Skeletal muscle tissue (tissue), 3 donors: ENCODE measurements at regions not wholly inside any gene's neighbourhood (a gene's known extent, or its start where the extent isn't known, plus 50 kb on each side); places are given as distances from the start of the nearest gene placed in this dataset.
"Not testable (repeated sequence)": the region's sequence is repeated elsewhere in the genome, so short reads cannot be mapped to it uniquely, and the experiment has no call there.

Source experiments
- H3K27ac ChIP-seq: one replicate; pipeline ENCODE4 v1.7.0; 2013; ENCODE audit warnings: mild to moderate bottlenecking, low read depth, low read length, inconsistent platforms
- H3K27me3 ChIP-seq, 3 donors: one replicate each; pipeline ENCODE4 v1.7.0; 2013; ENCODE audit warnings: low read length in 3 of 3; ENCODE audit not compliant: control insufficient read depth in 3 of 3, insufficient read depth in 3 of 3
- H3K36me3 ChIP-seq, 3 donors: one replicate each; pipeline ENCODE4 v1.7.0; 2013; ENCODE audit warnings: low read length in 3 of 3; ENCODE audit not compliant: control insufficient read depth in 3 of 3, insufficient read depth in 3 of 3
- H3K4me1 ChIP-seq, 3 donors: one replicate each; pipeline ENCODE4 v1.7.0; 2013; ENCODE audit warnings: low read length in 3 of 3, mild to moderate bottlenecking in 3 of 3; ENCODE audit not compliant: control insufficient read depth in 3 of 3, insufficient read depth in 3 of 3
- H3K4me3 ChIP-seq, 3 donors: one replicate each; pipeline ENCODE4 v1.7.0; 2013; ENCODE audit warnings: low read length in 3 of 3
- H3K9ac ChIP-seq, 3 donors: one replicate each; pipeline ENCODE4 v1.7.0; 2013; ENCODE audit warnings: low read length in 3 of 3, mild to moderate bottlenecking in 3 of 3, moderate library complexity in 2 of 3, low read depth in 1 of 3
- H3K9me3 ChIP-seq, 3 donors: one replicate each; pipeline ENCODE4 v1.7.0; 2013; ENCODE audit warnings: low read length in 3 of 3; ENCODE audit not compliant: control insufficient read depth in 3 of 3
- donor health status: Osteomylitis.

- Histone ChIP-seq H3K4me1 (no peaks in the 10 kb centered on the region), H3K4me3 (peak overlapping the region in 1 of 3 donors; percentile 7), H3K9ac (no peak overlapping the region), H3K27ac (no peak overlapping the region), H3K9me3 (no peaks in the 10 kb centered on the region), H3K36me3 (no peaks in the 10 kb centered on the region), H3K27me3 (no peaks in the 10 kb centered on the region)
These were observed 358.9 kb upstream of the SASH1 start for GRCh38 chr6:147983581-147984366.

GRCh38 chr6:147986846-147987245 is 355.8 kb upstream of the SASH1 start:
- no peak overlapping the region for H3K27ac ChIP-seq
- no peak overlapping the region for H3K9ac ChIP-seq
- no peaks in the 10 kb centered on the region for H3K9me3 ChIP-seq
- no peaks in the 10 kb centered on the region for H3K4me1 ChIP-seq
- H3K27me3 ChIP-seq = no peaks in the 10 kb centered on the region
- H3K36me3 ChIP-seq = no peaks in the 10 kb centered on the region
- no peak overlapping the region for H3K4me3 ChIP-seq

GRCh38 chr6:147990159-147990558 is 352.5 kb upstream of the SASH1 start:
- no peaks in the 10 kb centered on the region for H3K9me3 ChIP-seq
- H3K36me3 ChIP-seq = no peaks in the 10 kb centered on the region
- no peaks in the 10 kb centered on the region for H3K4me1 ChIP-seq

GRCh38 chr6:147991961-147992360 is 350.7 kb upstream of the SASH1 start:
- Histone ChIP-seq H3K9me3 (no peaks in the 10 kb centered on the region), H3K4me1 (no peaks in the 10 kb centered on the region), H3K36me3 (no peaks in the 10 kb centered on the region), H3K9ac (no peak overlapping the region), H3K27ac (no peak overlapping the region), H3K27me3 (no peaks in the 10 kb centered on the region), H3K4me3 (no peak overlapping the region)

More at GRCh38 chr6:147990159-147990558, 352.5 kb upstream of the SASH1 start:
- no peak overlapping the region for H3K27ac ChIP-seq
- H3K9ac ChIP-seq = no peak overlapping the region
- H3K4me3 ChIP-seq = no peak overlapping the region
- no peaks in the 10 kb centered on the region for H3K27me3 ChIP-seq

GRCh38 chr6:147999001-147999540 is 343.6 kb upstream of the SASH1 start:
- Histone ChIP-seq H3K36me3 (no peaks in the 10 kb centered on the region), H3K27ac (no peak overlapping the region), H3K27me3 (no peaks in the 10 kb centered on the region), H3K9ac (no peak overlapping the region), H3K9me3 (no peaks in the 10 kb centered on the region), H3K4me1 (no peaks in the 10 kb centered on the region), H3K4me3 (no peak overlapping the region)

- H3K9ac ChIP-seq = no peak overlapping the region
These were observed 340.6 kb upstream of the SASH1 start for GRCh38 chr6:148001844-148002642.

GRCh38 chr6:148004651-148005050 is 338.0 kb upstream of the SASH1 start:
- Histone ChIP-seq H3K27me3 (no peaks in the 10 kb centered on the region), H3K4me3 (no peak overlapping the region), H3K27ac (no peak overlapping the region), H3K4me1 (no peaks in the 10 kb centered on the region), H3K36me3 (no peaks in the 10 kb centered on the region), H3K9me3 (no peaks in the 10 kb centered on the region), H3K9ac (no peak overlapping the region)

More at GRCh38 chr6:148001844-148002642, 340.6 kb upstream of the SASH1 start:
- H3K9me3 ChIP-seq = no peaks in the 10 kb centered on the region
- H3K4me3 ChIP-seq = no peak overlapping the region
- H3K4me1 ChIP-seq = no peaks in the 10 kb centered on the region
- H3K27ac ChIP-seq = no peak overlapping the region
- no peaks in the 10 kb centered on the region for H3K27me3 ChIP-seq
- H3K36me3 ChIP-seq = no peaks in the 10 kb centered on the region

- Histone ChIP-seq H3K4me3 (no peak overlapping the region), H3K27ac (no peak overlapping the region), H3K36me3 (no peaks in the 10 kb centered on the region), H3K4me1 (no peaks in the 10 kb centered on the region), H3K9ac (no peak overlapping the region), H3K9me3 (no peaks in the 10 kb centered on the region), H3K27me3 (no peaks in the 10 kb centered on the region)
These were observed 336.8 kb upstream of the SASH1 start for GRCh38 chr6:148005806-148006205.

GRCh38 chr6:148010516-148010915 is 332.1 kb upstream of the SASH1 start:
- H3K27ac ChIP-seq, H3K4me3 ChIP-seq, H3K27me3 ChIP-seq, H3K9me3 ChIP-seq, H3K36me3 ChIP-seq, H3K4me1 ChIP-seq, H3K9ac ChIP-seq: not testable (repeated sequence)

- Histone ChIP-seq H3K4me3 (no peak overlapping the region), H3K4me1 (no peaks in the 10 kb centered on the region), H3K9me3 (peaks cover 0 to 3% (median 0%) of the 10 kb centered on the region in 3 donors), H3K27ac (no peak overlapping the region), H3K36me3 (no peaks in the 10 kb centered on the region), H3K27me3 (no peaks in the 10 kb centered on the region), H3K9ac (no peak overlapping the region)
These were observed 326.6 kb upstream of the SASH1 start for GRCh38 chr6:148016013-148016412.
